SK-N-DZ (cell line): ENCODE measurements at regions not wholly inside any gene's neighbourhood (a gene's known extent, or its start where the extent isn't known, plus 50 kb on each side); places are given as distances from the start of the nearest gene placed in this dataset.

Source experiments
- DNase-seq: peaks from one replicate; pipeline ENCODE4 v3.0.0-alpha.2; 2015; ENCODE audit warnings: low spot score

DNA sequence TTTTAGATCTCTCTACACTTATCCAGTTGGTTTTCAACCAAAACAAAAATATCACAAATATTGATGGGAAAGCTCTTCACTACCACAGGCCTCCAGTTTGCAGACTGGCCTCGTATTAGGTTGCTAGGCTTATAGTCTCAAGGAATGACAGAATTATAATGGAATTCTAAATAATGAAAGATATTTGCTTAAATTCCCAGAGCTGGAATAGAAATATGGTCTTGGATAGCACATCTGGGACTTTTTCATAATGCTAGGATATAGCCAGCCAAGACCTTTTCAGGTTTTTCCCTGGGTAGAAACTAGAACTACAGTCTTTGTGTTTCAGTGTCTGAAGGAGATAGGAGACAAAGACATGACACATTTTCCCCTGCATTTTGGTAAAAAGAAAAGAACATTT lies 121.9 kb upstream of the STAC start:
- no peak for DNase-seq

DNA sequence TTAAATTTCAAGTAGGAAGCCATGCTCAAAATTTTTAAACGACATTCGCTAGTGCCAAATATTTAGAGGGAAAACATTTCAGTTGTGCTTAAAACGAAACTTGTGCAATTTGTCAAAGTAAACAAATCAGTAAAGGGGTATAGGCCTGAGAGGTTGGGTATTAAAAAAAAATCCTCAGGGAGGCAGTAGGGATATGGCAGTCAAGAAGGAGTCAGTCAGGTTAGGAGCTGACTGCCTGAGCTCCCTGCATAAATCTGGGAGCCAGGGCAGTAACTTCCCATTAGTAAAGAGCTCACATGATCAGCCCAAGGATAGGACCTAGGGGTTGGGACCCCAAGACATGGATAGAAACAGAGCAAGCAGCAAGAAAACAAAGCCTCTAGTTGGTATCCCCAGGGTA lies 120.7 kb upstream of the STAC start:
- DNase-seq, result no peak

DNA sequence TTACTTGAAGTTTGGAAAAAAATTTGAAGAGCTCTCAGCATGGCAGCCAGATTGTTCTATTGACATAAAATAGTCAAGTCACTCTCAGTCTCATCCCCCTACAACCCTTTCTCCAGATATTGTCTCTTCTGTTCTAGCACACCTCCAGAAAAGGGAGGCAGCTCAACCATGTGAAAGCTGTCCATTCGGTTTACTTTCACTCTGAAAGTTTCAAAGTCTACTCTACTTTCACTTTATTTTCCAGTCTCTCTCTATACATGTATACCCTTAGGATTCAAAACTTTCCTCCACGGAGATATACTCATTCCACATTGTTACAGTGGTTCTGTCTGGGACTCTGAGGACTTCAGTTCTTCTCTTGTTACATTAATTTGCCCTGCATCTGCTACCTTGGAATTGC lies 111.0 kb upstream of the STAC start:
- DNase-seq, result no peak

DNA sequence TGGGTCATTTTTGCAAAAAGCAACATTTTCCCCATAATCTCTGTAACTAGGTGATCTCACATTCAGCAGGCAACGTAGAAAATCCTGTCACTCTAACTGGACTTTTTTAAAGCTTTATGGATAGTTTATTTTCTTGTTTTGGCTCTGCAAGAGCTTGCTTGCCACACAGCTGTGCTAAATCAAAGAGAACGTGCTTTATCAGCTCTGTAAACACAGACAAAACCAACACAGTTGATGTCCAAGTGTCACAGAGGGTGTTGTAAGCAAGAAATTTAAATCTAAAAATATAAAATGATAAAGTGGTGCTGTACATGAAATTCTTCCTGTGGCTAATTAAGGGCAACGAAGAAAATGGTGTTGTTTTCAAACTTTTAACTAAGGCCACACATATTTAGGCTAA lies 97.5 kb upstream of the STAC start:
- no peak for DNase-seq

DNA sequence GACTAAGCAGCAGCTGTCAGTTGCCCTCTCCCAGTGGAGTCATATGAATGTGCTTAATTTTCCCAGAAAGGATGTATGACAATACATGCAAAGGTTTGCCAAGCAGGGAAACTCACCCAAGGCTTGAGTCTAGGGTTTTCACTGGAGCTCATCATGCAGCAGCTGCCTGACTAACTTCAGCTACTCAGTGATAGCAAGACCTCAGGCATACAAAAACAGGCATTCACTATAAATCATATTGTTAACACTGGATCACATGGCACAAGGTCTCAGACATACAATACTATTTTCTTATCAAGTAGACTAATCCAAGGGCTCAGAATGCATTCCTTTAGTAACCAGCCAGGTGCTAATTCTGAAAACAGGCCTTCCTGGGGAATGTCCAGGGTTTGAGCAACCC lies 85.0 kb upstream of the STAC start:
- peak; percentile 76 for DNase-seq

DNA sequence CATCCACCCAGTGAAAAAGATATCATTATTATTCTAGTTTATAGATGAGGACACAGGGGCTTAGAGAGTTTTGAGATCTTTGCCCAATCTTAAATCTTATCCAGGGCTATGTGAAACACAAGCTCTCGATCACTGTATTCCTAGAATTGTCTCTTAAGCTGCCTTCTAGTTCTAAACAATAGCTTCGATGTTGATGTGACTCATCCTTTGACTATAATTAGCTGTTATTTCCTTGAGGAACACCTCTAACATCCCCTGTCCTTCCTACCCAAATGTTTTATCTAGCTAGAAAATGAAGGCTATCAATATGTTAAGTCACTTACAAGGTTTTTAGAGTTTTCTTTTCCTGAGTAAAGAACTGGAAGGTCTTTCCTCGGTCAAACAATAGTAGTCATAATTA lies 83.1 kb upstream of the STAC start:
- no peak for DNase-seq

DNA sequence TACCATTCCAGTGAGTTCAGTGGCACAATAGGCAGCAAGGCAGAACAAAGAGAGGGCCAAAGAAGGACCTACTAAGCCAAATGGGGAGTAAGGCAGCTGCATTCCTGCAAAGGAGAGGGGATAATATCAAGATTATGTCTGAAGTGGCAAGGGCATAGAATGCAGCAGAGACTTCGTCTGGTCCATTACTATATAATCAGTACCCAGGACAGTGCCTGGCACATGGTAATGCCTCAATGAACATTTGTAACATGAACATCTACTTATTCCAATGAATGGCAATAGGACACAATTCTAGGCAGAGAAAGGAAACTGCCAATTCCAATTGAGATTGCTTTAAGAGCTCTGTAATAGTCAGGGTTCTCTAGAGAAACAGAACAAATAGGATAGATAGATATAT lies 82.1 kb upstream of the STAC start:
- no peak for DNase-seq

DNA sequence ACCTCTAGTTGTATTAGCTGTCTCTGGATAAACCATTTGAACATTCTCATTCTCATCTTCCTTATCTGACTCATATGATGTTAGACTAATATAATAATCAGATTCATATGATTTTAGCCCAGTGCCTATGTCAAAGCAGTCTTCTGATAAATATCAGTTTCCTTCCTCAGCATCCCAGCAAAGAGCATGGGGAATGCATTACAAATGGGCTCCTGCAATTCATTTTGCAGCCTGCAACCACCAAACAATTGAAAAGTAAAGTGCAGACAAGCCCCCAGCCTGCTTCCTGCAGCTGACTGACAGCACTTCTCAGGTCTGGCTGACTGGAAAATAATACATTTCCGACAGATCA lies 78.2 kb upstream of the STAC start:
- DNase-seq, result peak; percentile 73

DNA sequence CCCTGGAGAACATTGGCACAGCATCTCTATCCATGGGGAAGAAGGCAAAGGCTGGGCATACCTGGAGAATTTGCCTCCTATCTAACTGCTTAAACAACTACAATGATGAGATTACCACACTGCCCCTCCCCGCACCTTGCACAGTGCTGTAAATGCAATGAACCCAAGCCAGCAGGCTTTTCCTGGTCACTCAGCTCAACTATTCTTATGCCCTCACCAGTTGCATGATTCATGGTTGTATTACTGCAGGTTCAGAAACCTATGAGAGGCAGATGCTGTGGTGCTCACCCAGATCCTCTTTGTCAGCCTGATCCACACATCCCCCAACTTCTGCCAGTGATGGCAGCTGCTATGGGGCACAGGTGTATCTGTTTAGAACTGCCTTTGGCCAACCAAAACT lies 77.7 kb upstream of the STAC start:
- no peak for DNase-seq

DNA sequence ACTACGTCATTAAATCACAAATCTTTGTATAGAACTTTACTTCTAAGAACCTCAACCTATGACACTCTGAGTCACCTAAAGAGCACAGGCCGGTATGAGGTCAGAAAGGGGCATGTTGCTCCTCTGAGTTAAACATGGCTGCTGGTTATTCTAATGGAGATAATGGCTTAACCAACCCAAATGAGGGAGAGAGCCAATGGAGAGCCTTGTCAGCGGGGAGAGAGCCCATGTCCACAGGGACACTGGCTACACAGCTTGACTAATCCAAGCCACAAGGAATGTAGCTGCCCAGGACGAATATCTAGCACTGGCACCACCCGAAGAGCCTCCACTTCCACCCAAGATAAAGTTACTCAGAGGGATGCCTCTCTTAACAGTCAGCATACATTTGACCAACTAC lies 77.0 kb upstream of the STAC start:
- DNase-seq, result no peak

DNA sequence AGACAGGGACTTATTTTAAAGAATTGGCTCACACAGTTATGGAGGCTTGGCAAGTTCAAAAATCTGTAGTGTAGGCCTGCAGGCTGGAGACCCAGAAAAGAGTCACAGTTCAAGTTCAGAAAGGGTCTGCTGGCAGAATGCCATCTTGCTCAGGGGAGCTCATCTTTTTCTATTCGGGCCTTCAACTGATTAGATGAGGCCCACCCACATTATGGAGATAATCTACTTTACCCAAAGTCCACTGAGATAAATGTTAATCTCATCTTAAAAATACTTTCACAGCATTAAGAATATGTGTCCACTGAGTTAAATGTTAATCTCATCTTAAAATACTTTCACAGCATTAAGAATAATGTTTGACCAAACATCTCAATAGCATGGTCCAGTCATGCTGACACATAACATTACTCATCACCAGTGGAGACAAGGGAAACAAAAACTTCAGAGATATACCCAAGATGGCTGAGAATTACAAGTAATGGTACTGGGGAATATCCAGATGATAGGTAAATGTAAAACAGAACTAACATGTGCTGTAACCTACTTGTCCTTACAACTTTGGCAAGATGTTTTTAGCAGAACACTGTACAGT lies 74.3 kb upstream of the STAC start:
- no peak for DNase-seq

DNA sequence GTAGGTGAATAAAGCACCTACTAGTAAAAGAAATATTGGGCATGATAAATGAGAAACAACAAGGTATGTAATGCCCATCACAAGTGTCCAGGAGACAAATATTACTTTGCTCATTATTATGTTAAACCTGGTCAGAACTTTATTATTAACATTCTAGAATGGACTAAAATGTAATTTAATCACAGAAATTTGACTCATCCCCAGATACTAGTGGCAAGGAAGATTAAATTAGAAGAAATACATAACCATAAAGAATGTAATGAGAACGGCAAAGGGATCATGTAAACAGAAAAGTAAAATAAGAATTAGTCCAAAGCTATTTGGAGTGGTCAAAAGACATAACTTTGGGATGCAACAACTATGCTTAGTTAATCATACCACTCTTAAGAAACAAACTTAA lies 71.2 kb upstream of the STAC start:
- DNase-seq, result no peak

DNA sequence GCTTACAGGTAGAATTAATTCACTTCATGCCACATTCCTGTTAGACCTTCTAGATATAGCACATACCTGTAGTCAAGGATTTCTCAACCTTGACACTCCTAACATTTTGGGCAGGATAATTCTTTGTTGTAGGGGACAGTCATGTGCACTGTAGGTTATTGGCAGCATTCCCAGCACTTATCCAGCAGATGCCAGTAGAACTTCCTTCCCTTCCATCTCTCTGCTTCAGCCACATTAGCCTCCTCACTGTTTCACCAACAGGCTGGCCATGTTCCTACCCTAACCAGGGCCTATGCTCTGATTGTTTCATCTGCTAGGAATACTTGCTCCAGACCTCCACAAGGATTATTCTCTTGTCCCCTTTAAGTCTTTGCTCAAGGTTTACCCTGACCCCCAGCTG lies 68.0 kb upstream of the STAC start:
- DNase-seq, result no peak

DNA sequence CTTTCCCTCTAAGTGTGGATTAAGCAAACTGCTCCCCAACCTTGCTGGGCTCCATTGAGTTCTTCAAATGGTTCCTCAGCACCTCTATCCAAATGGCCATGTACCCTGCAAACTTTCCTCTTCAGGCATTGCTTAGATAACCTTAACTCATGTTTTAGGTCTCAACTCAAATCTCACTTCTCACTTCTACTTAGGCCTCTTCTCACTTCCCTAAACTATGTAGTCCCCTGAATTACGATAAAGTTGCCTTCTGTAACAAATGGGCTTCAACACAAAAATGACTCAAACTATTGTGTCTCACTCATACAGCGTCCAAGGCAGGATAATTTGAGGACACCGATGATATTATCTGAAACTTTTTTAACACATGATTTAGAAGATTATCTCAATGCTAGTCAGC lies 62.4 kb upstream of the STAC start:
- DNase-seq, result no peak

DNA sequence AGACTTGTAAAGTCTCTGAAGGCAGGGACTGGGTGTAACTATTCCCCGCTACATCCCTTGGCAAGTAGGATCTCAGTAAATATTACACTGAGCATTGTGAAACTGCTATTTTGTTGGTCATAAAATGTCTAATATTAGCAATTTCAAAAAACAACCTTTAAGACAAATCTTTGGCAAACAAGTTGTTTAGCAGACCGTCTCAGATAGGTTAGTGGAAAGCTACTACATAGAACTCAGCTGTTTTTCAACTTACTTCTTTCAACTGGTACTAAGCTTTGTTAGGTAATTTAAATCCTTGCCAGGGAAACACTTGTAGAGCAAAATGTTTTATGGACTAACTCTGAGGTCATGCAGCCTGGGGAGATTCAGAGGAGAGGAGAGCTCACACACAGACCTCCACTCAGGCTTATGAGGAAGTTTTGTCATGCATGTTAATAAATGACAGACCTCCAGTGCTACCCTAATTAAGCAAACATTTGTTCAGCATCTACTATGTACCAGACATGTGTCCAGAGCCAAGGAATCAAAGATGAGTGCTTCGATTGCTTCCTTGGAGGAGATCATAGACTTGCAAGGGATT lies 61.6 kb upstream of the STAC start:
- DNase-seq, result no peak

DNA sequence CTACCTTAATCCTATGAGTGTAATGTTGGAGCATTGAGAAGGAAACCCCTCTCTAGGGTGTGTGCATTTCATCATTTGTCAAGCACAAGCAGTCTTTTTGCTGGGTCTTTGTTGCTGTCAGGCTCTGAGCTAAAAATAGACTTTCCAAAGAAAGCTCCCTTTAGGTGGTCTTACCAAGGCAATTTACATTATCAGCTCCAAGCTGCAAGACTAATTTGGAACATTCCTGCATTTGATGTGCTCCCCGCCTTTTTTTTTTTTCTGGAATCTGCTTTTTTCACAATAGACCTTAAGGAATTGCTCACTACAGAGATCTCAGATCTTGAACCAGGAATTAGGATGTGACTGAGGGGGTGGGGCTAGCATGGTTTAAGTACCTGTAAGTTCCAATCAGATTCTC lies 60.6 kb upstream of the STAC start:
- DNase-seq, result no peak
